GM20000 (cell line): ENCODE measurements at regions not wholly inside any gene's neighbourhood (a gene's known extent, or its start where the extent isn't known, plus 50 kb on each side); places are given as distances from the start of the nearest gene placed in this dataset.

Experiments used
- DNase-seq: peaks from one replicate; pipeline ENCODE4 v3.0.0; 2012; ENCODE audit warnings: low spot score
- CTCF ChIP-seq: IDR thresholded peaks from 2 replicates; pipeline ENCODE4 v1.5.1; 2012; ENCODE audit warnings: mild to moderate bottlenecking, control low read depth; ENCODE audit errors: extremely low read depth, missing control alignments

- no peak for DNase-seq
- no peak for TF ChIP-seq CTCF
These were observed 73.2 kb downstream of the RBFOX3 start for GRCh38 chr17:79537686-79538085.

GRCh38 chr17:79537061-79537460 is 73.8 kb downstream of the RBFOX3 start:
- DNase-seq, result no peak
- no peak for TF ChIP-seq CTCF

- no peak for DNase-seq
- TF ChIP-seq CTCF, result no peak
These were observed 74.5 kb downstream of the RBFOX3 start for GRCh38 chr17:79536212-79536840.

GRCh38 chr17:79535728-79536025 is 75.2 kb downstream of the RBFOX3 start:
- TF ChIP-seq CTCF, result no peak
- DNase-seq, result no peak

GRCh38 chr17:79534851-79535727 is 75.8 kb downstream of the RBFOX3 start:
- no peak for DNase-seq

GRCh38 chr17:79534111-79534510 is 76.7 kb downstream of the RBFOX3 start:
- no peak for TF ChIP-seq CTCF

More at GRCh38 chr17:79534851-79535727, 75.8 kb downstream of the RBFOX3 start:
- no peak for TF ChIP-seq CTCF

GRCh38 chr17:79533116-79533515 is 77.7 kb downstream of the RBFOX3 start:
- TF ChIP-seq CTCF, result no peak
- no peak for DNase-seq

More at GRCh38 chr17:79534111-79534510, 76.7 kb downstream of the RBFOX3 start:
- DNase-seq, result no peak
